ENCODE measurements at regions not wholly inside any gene's neighbourhood (a gene's known extent, or its start where the extent isn't known, plus 50 kb on each side); places are given as distances from the start of the nearest gene placed in this dataset.

GRCh38 chr4:52372269-52372668, 286.8 kb downstream of the USP46 start:
- intact Hi-C loops (cut with micrococcal nuclease): loop anchor here (10.0 kb wide), 1 partner anchor 173 kb away; no protein-coding TSS in a partner anchor

More at GRCh38 chr4:52372269-52372668, 286.8 kb downstream of the USP46 start:
- no peak for DNase-seq (ENCODE audit: extremely low read depth in 1 of 4, low spot score in 3 of 4)
- no peaks in the 10 kb centered on the region; a peak in 1 of 5 replicates for H3K27me3 ChIP-seq (ENCODE audit: control insufficient read depth in 2 of 2, insufficient read depth in 2 of 2, low read length in 2 of 2)
- no peaks in the 10 kb centered on the region for H3K36me3 ChIP-seq (ENCODE audit: control insufficient read depth, insufficient read depth, low read length)
- H3K4me3 ChIP-seq: no peak overlapping the region
- BruUV-seq (replicated peaks): no TSS peak
- H3K4me2 ChIP-seq (ENCODE audit: insufficient read depth, low read length): no peak overlapping the region
- no peak overlapping the region for H2AFZ ChIP-seq (ENCODE audit: low read depth, low read length)
- in situ Hi-C loops (cut with MboI): loop anchor here (10.0 kb wide), 1 partner anchor 613 kb away; no protein-coding TSS in a partner anchor
- ChIA-PET POLR2A (no interaction called here), CTCF (ENCODE audit: low intra/inter-chr PET ratio) (no interaction called here)
- no peaks in the 10 kb centered on the region for H3K9me1 ChIP-seq (ENCODE audit: control insufficient read depth, insufficient read depth, low read length)
- no peak overlapping the region for H3K27ac ChIP-seq (ENCODE audit: extremely low read depth, low read depth, low read length)
- H3K9me3 ChIP-seq (replicated peaks; ENCODE audit: control insufficient read depth, insufficient read depth, low read depth, low read length): no peaks in the 10 kb centered on the region
- ATAC-seq: no peak
- TF ChIP-seq RBM22 (IDR thresholded peaks at IDR 0.05; ENCODE audit: low read depth, low read length, poor library complexity, severe bottlenecking): no peak
- TF ChIP-seq NFATC3 (IDR thresholded peaks at IDR 0.05): no peak
- TF ChIP-seq NCOR1 (IDR thresholded peaks at IDR 0.05): no peak
- TF ChIP-seq HMG20A (CRISPR knock-in tag; conservative IDR thresholded peaks at IDR 0.05): no peak
- TF ChIP-seq SMAD1 (IDR thresholded peaks at IDR 0.05; ENCODE audit: low read depth, low read length, partially characterized antibody): no peak
- TF ChIP-seq ZNF280B (CRISPR knock-in tag; IDR thresholded peaks at IDR 0.05): no peak
- no peak for TF ChIP-seq ZNF445 (CRISPR knock-in tag; IDR thresholded peaks at IDR 0.05; ENCODE audit: low read depth)
- TF ChIP-seq KLF6 (CRISPR knock-in tag; IDR thresholded peaks at IDR 0.05; ENCODE audit: borderline replicate concordance): no peak
- TF ChIP-seq ETS2 (tag; IDR thresholded peaks at IDR 0.05; ENCODE audit: borderline replicate concordance, poor library complexity, severe bottlenecking): no peak
- TF ChIP-seq NCOA6 (IDR thresholded peaks at IDR 0.05): no peak
- TF ChIP-seq BCLAF1 (IDR thresholded peaks at IDR 0.05; ENCODE audit: borderline replicate concordance in 1 of 2, control insufficient read depth in 1 of 2, low read depth in 2 of 2, low read length in 1 of 2): no peak
- TF ChIP-seq RUNX1 (IDR thresholded peaks at IDR 0.05; ENCODE audit: low read depth): no peak
- TF ChIP-seq RCOR1 (IDR thresholded peaks at IDR 0.05; ENCODE audit: borderline replicate concordance in 1 of 2, low read depth in 2 of 2, low read length in 2 of 2): no peak
- H3K4me1 ChIP-seq (replicated peaks in 1 of 2; ENCODE audit: control insufficient read depth in 2 of 2, insufficient read depth in 2 of 2, low read length in 2 of 2): no peaks in the 10 kb centered on the region
- no peaks in the 10 kb centered on the region for H3K79me2 ChIP-seq (ENCODE audit: control insufficient read depth, insufficient read depth, low read length)
- H3K9ac ChIP-seq (ENCODE audit: insufficient read depth in 1 of 2, low read depth in 2 of 2, low read length in 2 of 2): no peak overlapping the region
- no peak for FAIRE-seq
- no peaks in the 10 kb centered on the region; the same call in 1 of the 2 replicates for H4K20me1 ChIP-seq (replicated peaks; ENCODE audit: control insufficient read depth, insufficient read depth, low read length)
